ENCODE measurements at regions not wholly inside any gene's neighbourhood (a gene's known extent, or its start where the extent isn't known, plus 50 kb on each side); places are given as distances from the start of the nearest gene placed in this dataset.

GRCh38 chr2:147607379-147607778, 237.4 kb upstream of the ACVR2A start:
- TF ChIP-seq, protein P1, sequence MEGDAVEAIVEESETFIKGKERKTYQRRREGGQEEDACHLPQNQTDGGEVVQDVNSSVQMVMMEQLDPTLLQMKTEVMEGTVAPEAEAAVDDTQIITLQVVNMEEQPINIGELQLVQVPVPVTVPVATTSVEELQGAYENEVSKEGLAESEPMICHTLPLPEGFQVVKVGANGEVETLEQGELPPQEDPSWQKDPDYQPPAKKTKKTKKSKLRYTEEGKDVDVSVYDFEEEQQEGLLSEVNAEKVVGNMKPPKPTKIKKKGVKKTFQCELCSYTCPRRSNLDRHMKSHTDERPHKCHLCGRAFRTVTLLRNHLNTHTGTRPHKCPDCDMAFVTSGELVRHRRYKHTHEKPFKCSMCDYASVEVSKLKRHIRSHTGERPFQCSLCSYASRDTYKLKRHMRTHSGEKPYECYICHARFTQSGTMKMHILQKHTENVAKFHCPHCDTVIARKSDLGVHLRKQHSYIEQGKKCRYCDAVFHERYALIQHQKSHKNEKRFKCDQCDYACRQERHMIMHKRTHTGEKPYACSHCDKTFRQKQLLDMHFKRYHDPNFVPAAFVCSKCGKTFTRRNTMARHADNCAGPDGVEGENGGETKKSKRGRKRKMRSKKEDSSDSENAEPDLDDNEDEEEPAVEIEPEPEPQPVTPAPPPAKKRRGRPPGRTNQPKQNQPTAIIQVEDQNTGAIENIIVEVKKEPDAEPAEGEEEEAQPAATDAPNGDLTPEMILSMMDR (conservative IDR thresholded peaks at IDR 0.05): no peak
- TF ChIP-seq EZH2 (IDR thresholded peaks at IDR 0.05; ENCODE audit: low read depth): no peak
